ENCODE measurements at regions not wholly inside any gene's neighbourhood (a gene's known extent, or its start where the extent isn't known, plus 50 kb on each side); places are given as distances from the start of the nearest gene placed in this dataset.

DNA sequence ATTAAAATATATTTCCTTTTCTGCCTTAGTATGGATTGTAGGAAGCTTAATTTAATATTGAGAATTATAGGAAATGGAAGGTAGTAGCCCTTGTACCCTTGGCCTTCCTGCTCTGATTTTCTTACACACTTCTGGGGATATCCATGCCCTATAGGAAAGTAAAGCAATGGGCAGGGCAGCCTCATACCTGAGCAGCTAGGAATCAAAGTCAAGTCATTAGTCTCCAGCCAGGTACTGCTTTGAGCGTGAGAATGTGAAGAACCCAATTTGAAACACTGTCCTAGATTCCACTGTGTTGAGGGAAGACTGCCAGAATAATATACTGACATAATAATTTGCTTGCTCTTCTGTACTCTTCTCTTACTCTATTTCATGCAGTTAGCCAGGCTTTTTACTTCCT lies 51.0 kb upstream of the L3MBTL3 start:
- no peak for DNase-seq
- no peak overlapping the region for H3K27ac Mint-ChIP-seq
- H3K4me1 Mint-ChIP-seq (ENCODE audit: low read depth): no peaks in the 10 kb centered on the region
- H3K9me3 Mint-ChIP-seq: peaks cover 1 to 2% of the 10 kb centered on the region in 2 donors
- no peak for ATAC-seq (replicated peaks in 1 of 2)
- no peaks in the 10 kb centered on the region for H3K36me3 Mint-ChIP-seq (ENCODE audit: insufficient read depth in 2 of 2)
- no peak overlapping the region for H3K4me3 Mint-ChIP-seq
- peaks cover 21% of the 10 kb centered on the region for H3K27me3 Mint-ChIP-seq (ENCODE audit: low read depth)

DNA sequence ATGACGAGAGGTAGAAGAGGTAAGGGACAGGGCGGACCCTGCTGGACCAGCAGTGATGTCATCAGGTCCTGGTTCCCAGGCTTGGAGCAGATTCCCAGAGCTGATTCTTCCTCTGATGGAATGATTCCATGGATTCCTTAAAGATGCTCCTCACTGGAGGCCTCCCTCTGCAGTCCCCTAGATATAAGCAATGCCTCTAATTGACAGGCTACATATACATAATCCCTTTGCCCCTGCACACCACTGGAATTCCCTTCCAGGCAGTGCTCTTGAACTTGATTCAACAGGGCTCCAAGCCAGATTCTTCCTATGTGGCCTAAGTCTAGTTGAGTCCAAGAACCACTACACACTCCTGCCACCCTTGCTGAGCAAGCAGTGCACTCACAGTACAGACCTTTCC lies 52.3 kb upstream of the L3MBTL3 start:
- Mint-ChIP-seq H3K4me3 (no peak overlapping the region), H3K9me3 (peaks cover 0 to 1% of the 10 kb centered on the region in 2 donors), H3K27ac (no peak overlapping the region), H3K36me3 (ENCODE audit: insufficient read depth in 2 of 2) (no peaks in the 10 kb centered on the region), H3K27me3 (ENCODE audit: low read depth) (peaks cover 20% of the 10 kb centered on the region), H3K4me1 (ENCODE audit: low read depth) (no peaks in the 10 kb centered on the region)
- ATAC-seq (replicated peaks in 1 of 2) (no peak), DNase-seq (no peak)

DNA sequence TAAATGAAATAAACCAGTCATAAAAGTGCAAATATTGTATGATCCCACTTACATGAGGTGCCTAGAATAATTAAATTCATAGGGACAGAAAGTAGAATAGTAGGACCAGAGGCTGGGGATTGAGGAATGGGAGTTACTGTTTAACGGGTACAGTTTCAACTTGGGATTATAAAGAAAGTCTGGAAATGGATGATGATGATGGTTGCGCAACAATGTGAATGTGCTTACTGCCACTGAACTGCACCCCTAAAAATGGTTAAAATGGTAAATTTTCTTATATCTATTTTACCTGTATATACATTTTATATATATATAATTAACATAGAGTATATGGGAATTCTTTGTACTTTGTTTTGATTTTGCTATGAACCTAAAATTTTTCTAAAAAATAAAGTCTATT lies 53.3 kb upstream of the L3MBTL3 start:
- Mint-ChIP-seq H3K9me3 (peaks cover 0 to 1% of the 10 kb centered on the region in 2 donors), H3K4me3 (no peak overlapping the region), H3K27ac (no peak overlapping the region), H3K36me3 (ENCODE audit: insufficient read depth in 2 of 2) (no peaks in the 10 kb centered on the region), H3K27me3 (ENCODE audit: low read depth) (peaks cover 10% of the 10 kb centered on the region), H3K4me1 (ENCODE audit: low read depth) (no peaks in the 10 kb centered on the region)
- ATAC-seq (replicated peaks in 1 of 2) (no peak), DNase-seq (no peak)

DNA sequence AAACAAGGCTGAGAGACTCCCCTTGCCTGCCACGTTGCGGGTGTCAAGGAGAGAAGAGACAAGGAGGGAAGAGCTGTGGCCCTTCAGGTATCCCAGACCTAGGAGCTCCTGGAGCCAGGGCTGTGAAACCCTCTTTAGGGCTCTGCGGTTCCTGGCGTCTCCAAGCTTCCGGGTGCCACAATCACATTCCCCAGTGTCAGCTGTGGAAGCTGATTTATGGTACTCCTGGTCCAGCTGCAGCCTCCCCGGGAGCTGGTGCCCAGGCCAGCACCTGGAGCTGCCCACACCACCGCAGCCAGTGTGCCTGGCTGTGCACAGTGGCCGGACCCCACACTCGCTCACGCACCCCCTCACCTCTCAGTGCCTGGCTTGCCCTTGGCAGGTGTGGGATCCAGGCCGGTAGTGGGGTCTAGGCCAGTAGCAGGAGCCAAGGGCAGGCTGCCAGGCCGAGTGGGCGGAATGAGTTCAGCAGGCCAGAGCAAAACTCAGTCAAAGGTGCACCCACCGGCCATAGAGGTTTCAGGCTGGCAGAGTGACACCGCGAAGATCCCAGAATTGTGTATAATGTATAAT lies 58.9 kb upstream of the L3MBTL3 start:
- Mint-ChIP-seq H3K36me3 (ENCODE audit: insufficient read depth in 2 of 2) (no peaks in the 10 kb centered on the region), H3K4me3 (no peak overlapping the region), H3K9me3 (peaks cover 0 to 1% of the 10 kb centered on the region in 2 donors), H3K4me1 (ENCODE audit: low read depth) (no peaks in the 10 kb centered on the region), H3K27ac (no peak overlapping the region), H3K27me3 (ENCODE audit: low read depth) (peaks cover 8% of the 10 kb centered on the region)
- ATAC-seq (replicated peaks in 1 of 2) (no peak), DNase-seq (no peak)

DNA sequence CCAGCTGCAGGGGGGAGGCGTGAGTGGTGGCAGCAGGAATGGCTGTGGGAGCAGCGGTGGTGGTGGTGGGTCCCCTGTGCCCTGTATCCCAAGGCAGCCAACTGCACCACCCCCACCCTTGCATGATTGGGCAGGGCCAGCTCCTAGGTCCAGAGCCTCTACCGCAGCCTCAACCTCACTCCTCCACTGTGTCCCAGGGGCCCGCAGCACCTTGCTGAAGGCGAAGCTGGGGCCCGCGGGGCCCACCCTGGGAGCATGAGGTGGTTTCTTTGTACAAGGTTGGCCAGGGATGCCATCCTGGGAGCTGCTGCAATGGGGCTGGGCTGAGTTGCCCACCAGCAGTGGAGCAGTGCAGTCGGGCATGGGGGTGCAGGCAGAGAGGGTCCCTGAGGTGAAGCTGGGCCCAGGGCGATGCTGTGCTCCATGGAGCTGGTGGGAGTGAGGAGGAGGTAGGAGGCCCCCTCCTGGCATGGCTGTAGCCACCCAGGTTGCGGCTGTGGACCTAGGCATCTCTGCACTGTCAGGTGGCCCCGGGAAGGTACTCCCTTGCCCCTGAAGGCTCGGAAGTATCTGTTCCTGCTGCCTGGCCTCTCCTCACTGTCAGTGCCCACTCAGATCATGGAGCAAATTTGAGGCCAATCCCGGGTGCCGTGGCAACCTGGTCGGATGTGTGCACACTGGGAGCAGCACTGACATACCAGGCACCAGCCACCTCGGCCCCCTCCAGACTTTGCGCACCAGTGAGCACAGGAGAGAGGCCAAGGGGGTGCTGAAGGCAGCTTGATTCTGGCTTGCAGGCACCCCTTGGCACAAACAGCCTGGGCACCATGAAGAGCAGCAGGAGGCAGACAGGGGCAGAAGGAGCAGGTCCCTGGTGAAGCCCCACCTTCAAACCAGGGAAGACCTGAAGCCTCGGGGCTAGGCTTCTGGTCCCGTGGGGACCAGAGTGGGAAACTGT lies 60.2 kb upstream of the L3MBTL3 start:
- H3K4me1 Mint-ChIP-seq (ENCODE audit: low read depth): no peaks in the 10 kb centered on the region
- H3K9me3 Mint-ChIP-seq: no peaks in the 10 kb centered on the region
- H3K4me3 Mint-ChIP-seq: no peak overlapping the region
- no peak overlapping the region for H3K27ac Mint-ChIP-seq
- DNase-seq (no peak), ATAC-seq (replicated peaks in 1 of 2) (no peak)
- H3K36me3 Mint-ChIP-seq (ENCODE audit: insufficient read depth in 2 of 2): no peaks in the 10 kb centered on the region
- H3K27me3 Mint-ChIP-seq (ENCODE audit: low read depth): no peaks in the 10 kb centered on the region

DNA sequence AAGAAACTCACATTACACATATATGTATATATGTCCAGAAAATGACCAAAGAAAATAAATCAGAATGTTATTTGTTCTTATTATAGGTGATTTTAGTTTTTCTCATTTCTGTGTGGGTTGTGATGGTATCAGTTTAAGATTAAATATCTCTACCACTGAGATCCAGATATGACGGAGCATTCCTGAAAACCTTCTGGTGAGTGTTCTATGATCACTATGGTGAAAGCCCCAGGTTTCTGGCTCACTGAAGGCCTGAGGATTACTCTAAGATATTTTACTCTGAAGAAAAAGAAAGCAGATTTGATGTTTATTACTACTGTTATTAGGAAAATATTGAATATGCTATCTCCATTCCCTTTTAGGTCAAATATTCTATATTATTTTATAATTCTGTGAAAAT lies 62.8 kb upstream of the L3MBTL3 start:
- no peaks in the 10 kb centered on the region for H3K36me3 Mint-ChIP-seq (ENCODE audit: insufficient read depth in 2 of 2)
- H3K27me3 Mint-ChIP-seq (ENCODE audit: low read depth): peaks cover 4% of the 10 kb centered on the region
- H3K27ac Mint-ChIP-seq: no peak overlapping the region
- no peak overlapping the region for H3K4me3 Mint-ChIP-seq
- H3K9me3 Mint-ChIP-seq: no peaks in the 10 kb centered on the region
- DNase-seq: no peak
- H3K4me1 Mint-ChIP-seq (ENCODE audit: low read depth): no peaks in the 10 kb centered on the region
- peak in 1 of 2 donors; percentile 35 for ATAC-seq (replicated peaks in 1 of 2)

DNA sequence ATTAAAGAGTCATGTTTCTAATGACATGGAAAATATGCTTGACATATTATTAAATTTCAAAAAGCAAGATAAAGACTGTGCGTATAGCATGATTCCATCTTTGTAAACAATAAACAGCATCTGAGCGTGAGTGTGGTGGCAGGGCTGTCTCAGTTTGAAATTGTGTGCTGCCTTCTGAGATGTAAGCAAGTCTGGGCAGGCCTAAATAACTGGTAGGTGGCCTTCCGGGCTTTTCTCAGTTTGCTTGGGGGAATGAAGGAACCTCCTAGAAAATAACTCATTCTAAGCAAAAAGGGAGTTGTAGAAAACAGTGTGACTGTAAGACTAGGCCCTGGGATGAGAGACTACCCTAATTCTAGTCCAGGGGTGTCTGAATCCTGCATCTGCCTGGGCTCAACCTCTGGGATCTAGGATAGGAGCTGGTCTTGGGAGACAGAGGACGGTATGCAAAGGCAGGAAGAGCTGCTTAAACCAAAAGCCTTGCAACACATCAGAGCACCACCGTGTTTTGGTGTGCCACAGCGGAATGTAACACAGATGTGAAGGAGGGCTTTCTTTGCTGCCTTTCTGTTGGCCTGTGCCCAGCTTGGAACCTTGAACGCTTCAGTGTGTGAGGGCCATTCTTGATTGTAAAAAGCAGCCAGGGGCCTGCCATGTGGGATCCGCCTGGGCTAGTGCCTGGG lies 63.5 kb upstream of the L3MBTL3 start:
- ATAC-seq (replicated peaks in 1 of 2): no peak
- H3K36me3 Mint-ChIP-seq (ENCODE audit: insufficient read depth in 2 of 2): no peaks in the 10 kb centered on the region
- no peaks in the 10 kb centered on the region for H3K9me3 Mint-ChIP-seq
- peaks cover 4% of the 10 kb centered on the region for H3K27me3 Mint-ChIP-seq (ENCODE audit: low read depth)
- no peak overlapping the region for H3K27ac Mint-ChIP-seq
- no peak for DNase-seq
- H3K4me1 Mint-ChIP-seq (ENCODE audit: low read depth): no peaks in the 10 kb centered on the region
- no peak overlapping the region for H3K4me3 Mint-ChIP-seq

DNA sequence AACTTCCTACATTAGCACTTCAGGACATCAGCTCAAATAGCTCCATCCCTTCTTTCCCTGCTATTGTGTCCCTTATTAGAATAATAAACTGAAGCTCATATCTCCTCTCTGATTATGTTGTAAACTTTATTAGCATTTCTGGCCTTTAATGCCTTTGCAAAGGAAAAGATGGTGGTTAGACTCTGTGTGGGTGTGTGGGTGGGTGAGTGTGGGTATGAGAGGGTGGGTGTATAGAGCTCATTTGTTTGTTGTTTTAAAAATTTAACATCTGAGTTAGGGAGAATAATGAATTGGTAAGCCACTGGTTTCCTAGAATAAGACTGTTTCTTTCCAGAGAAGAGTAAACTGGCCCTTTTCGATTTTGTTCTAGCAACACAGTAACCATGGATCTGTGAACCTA lies 70.6 kb upstream of the L3MBTL3 start:
- Mint-ChIP-seq H3K4me3 (no peak overlapping the region), H3K4me1 (ENCODE audit: low read depth) (no peaks in the 10 kb centered on the region), H3K9me3 (no peaks in the 10 kb centered on the region), H3K27me3 (ENCODE audit: low read depth) (peaks cover 33% of the 10 kb centered on the region), H3K27ac (no peak overlapping the region), H3K36me3 (ENCODE audit: insufficient read depth in 2 of 2) (no peaks in the 10 kb centered on the region)
- ATAC-seq (replicated peaks in 1 of 2) (no peak), DNase-seq (no peak)

DNA sequence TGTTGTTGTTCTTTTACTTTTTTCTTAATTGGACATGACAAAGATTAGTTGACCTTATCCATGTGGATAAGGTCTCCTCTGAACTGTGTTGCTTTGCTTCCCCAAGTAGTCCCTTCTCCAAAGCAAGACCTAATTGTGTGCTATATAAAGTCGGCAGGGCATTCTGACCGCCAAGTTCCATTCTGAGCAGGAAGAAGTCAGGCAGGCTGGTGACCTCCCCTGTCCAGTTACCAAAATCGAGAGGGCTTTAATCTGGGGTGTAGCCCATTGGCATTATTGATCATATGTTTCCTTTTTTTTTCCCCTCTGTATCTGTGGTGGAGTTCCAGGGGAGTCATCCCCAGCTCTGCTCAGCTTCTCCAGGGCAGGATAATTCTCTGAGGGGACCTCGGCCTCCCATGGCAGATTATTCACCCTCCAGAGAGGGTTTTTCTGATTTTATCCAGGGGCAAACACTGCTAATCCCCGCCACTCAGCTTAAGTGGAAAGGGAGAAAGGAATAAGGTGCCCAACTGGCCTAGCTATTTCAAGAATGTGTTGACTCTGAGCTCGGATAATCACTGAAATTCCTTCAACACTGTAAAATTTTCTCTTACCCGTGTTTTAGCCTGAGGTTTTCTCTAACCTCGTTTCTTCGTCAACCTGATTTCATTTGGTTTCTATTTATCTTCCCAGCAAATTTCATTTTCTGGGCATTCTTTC lies 71.8 kb upstream of the L3MBTL3 start:
- H3K27me3 Mint-ChIP-seq (ENCODE audit: low read depth): peaks cover 28% of the 10 kb centered on the region
- no peaks in the 10 kb centered on the region for H3K36me3 Mint-ChIP-seq (ENCODE audit: insufficient read depth in 2 of 2)
- H3K4me3 Mint-ChIP-seq: no peak overlapping the region
- no peaks in the 10 kb centered on the region for H3K9me3 Mint-ChIP-seq
- ATAC-seq (replicated peaks in 1 of 2) (no peak), DNase-seq (no peak)
- H3K4me1 Mint-ChIP-seq (ENCODE audit: low read depth): no peaks in the 10 kb centered on the region
- H3K27ac Mint-ChIP-seq: no peak overlapping the region

DNA sequence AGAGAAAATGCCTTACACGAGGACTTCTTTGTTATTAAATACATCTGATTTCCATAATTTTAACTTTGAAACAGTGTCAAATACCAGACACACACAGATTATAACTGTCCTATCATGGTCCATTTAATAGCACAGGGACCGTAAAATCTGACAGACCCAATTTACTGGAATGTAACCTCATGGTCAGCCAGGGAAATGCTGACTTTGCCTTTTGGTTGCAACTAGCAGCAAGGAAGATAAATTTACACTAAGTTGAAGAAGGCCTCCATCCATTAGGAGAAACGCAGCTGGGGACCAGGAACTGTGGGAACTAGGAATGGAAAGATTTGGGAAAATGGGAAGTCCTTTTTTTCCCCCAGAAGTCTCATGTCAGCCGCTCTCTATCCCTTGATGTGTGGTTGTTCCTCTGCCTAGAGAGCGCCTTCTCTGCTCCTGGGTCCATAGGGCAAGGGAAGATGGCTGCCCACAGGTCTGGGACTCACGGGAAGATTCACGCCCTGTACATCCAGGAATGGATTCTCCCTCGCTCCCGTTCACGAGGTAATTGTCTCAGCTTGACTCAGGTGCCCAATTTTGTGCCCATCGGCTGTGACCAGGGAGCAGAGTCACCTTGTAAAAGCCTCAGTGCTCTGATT lies 74.6 kb upstream of the L3MBTL3 start:
- Mint-ChIP-seq H3K4me1 (ENCODE audit: low read depth) (no peaks in the 10 kb centered on the region), H3K36me3 (ENCODE audit: insufficient read depth in 2 of 2) (no peaks in the 10 kb centered on the region), H3K4me3 (no peak overlapping the region)

DNA sequence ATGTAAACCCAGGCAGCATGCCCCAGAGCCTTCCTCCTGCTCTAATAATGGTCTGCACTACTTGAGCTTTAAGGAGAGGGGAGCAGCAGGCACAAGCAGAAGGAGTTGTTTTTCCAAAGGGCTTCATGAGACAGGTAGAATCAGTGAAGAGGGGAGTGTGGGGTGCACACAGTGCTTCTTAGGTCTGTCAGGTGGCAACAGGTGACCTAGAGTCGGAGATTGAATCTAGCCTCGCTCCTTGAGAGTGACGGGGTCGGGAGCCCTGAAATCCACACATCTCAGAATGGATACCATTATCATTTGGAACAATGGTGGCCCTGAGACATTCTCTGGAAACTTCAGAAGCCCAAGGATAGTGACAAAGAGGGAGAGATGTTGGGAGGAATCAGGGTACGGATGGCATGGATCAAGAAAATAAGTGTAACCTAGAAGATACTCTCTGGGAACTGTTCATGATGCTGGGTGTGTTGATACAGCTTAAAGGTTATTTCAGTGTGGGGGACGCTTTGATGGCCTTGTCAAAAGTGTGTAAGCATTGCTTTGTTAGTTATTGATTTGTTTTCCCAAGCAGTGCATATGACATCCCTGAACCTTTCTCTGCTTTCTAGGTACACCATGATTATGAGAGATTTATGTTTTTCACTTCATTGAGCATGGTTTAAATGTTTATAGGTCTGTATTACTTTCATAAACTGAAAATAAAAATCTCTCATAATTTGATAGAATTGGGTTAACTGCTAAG lies 77.8 kb upstream of the L3MBTL3 start:
- Mint-ChIP-seq H3K27me3 (ENCODE audit: low read depth) (peaks cover 42% of the 10 kb centered on the region), H3K36me3 (ENCODE audit: insufficient read depth in 2 of 2) (no peaks in the 10 kb centered on the region), H3K9me3 (no peaks in the 10 kb centered on the region), H3K4me3 (no peak overlapping the region), H3K27ac (no peak overlapping the region), H3K4me1 (ENCODE audit: low read depth) (no peaks in the 10 kb centered on the region)
- no peak for ATAC-seq (replicated peaks in 1 of 2)
- no peak for DNase-seq

More for the DNA sequence above, 74.6 kb upstream of the L3MBTL3 start:
- DNase-seq: no peak
- Mint-ChIP-seq H3K27me3 (ENCODE audit: low read depth) (peaks cover 38% of the 10 kb centered on the region), H3K9me3 (no peaks in the 10 kb centered on the region), H3K27ac (no peak overlapping the region)
- ATAC-seq (replicated peaks in 1 of 2): no peak

Data from activated T-cell treated with anti-CD3 and anti-CD28 coated beads, Interleukin-2, amount 50 U/mL, for 72 hours (primary cell).